ENCODE measurements at regions not wholly inside any gene's neighbourhood (a gene's known extent, or its start where the extent isn't known, plus 50 kb on each side); places are given as distances from the start of the nearest gene placed in this dataset.

DNA sequence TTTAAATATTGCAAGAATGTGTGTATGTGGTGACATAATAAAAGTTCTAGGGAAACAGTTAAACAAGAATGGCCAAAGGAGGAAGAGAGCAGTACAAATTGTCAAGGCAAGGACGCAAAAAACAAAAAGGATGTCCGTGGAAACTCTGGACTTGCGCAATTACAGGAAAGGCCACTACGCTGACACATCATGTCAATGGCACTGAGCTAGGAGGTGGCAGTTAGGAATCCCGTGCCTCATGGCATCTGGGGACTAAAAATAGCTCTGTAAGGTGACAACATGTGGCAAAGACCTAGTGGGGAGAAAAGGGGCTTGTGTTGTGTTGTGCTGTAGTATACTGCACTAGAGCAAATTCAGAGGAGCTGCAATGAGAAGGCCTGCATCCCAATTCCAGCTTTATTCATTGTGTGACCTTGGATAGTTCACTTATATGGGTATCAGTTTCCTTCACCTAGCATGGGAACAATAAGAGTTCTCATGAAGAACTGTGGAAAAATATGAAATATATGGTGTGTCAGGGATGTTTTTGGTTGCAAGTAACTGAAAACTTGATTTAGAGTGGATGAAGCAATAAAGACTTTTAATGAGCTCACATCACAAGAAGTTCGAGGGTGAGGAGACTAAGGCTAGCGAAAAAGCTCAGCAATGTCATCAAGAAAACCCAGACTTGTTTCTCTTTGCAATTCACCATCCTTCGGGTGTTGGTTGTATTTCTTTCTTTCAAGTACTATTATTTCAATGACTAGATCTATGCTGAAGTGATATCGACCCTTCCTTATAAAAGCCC, 124.1 kb upstream of the STC2 start:
- H3K27me3 Mint-ChIP-seq (ENCODE audit: unreplicated experiment), result no peaks in the 10 kb centered on the region
- TF ChIP-seq CTCF (IDR thresholded peaks at IDR 0.05; ENCODE audit: partially characterized antibody, unreplicated experiment), result no peak
- H3K4me1 Mint-ChIP-seq (ENCODE audit: low read depth, unreplicated experiment), result no peaks in the 10 kb centered on the region
- no peak for DNase-seq
- H3K4me3 Mint-ChIP-seq (ENCODE audit: unreplicated experiment), result no peak overlapping the region
- H3K9me3 Mint-ChIP-seq (ENCODE audit: unreplicated experiment), result no peaks in the 10 kb centered on the region
- H3K27ac Mint-ChIP-seq (ENCODE audit: unreplicated experiment), result no peak overlapping the region
- no peaks in the 10 kb centered on the region for H3K36me3 Mint-ChIP-seq (ENCODE audit: unreplicated experiment)

GRCh38 chr5:173451651-173452050, 123.4 kb upstream of the STC2 start:
- TF ChIP-seq CTCF (IDR thresholded peaks at IDR 0.05; ENCODE audit: partially characterized antibody, unreplicated experiment), result no peak
- no peaks in the 10 kb centered on the region for H3K36me3 Mint-ChIP-seq (ENCODE audit: unreplicated experiment)

GRCh38 chr5:173451031-173451430, 122.8 kb upstream of the STC2 start:
- H3K36me3 Mint-ChIP-seq (ENCODE audit: unreplicated experiment), result no peaks in the 10 kb centered on the region
- H3K27ac Mint-ChIP-seq (ENCODE audit: unreplicated experiment), result no peak overlapping the region
- H3K4me1 Mint-ChIP-seq (ENCODE audit: low read depth, unreplicated experiment), result no peaks in the 10 kb centered on the region
- peak; percentile 22 for DNase-seq
- peak; percentile 57 for TF ChIP-seq CTCF (IDR thresholded peaks at IDR 0.05; ENCODE audit: partially characterized antibody, unreplicated experiment)
- H3K9me3 Mint-ChIP-seq (ENCODE audit: unreplicated experiment), result no peaks in the 10 kb centered on the region
- no peaks in the 10 kb centered on the region for H3K27me3 Mint-ChIP-seq (ENCODE audit: unreplicated experiment)
- H3K4me3 Mint-ChIP-seq (ENCODE audit: unreplicated experiment), result no peak overlapping the region

More at GRCh38 chr5:173451651-173452050, 123.4 kb upstream of the STC2 start:
- no peak for DNase-seq
- no peaks in the 10 kb centered on the region for H3K9me3 Mint-ChIP-seq (ENCODE audit: unreplicated experiment)
- H3K27ac Mint-ChIP-seq (ENCODE audit: unreplicated experiment), result no peak overlapping the region
- no peak overlapping the region for H3K4me3 Mint-ChIP-seq (ENCODE audit: unreplicated experiment)
- H3K27me3 Mint-ChIP-seq (ENCODE audit: unreplicated experiment), result no peaks in the 10 kb centered on the region
- no peaks in the 10 kb centered on the region for H3K4me1 Mint-ChIP-seq (ENCODE audit: low read depth, unreplicated experiment)

- DNase-seq, result no peak
- Mint-ChIP-seq H3K4me1 (ENCODE audit: low read depth, unreplicated experiment) (no peaks in the 10 kb centered on the region), H3K36me3 (ENCODE audit: unreplicated experiment) (no peaks in the 10 kb centered on the region), H3K4me3 (ENCODE audit: unreplicated experiment) (no peak overlapping the region), H3K27me3 (ENCODE audit: unreplicated experiment) (no peaks in the 10 kb centered on the region), H3K27ac (ENCODE audit: unreplicated experiment) (no peak overlapping the region), H3K9me3 (ENCODE audit: unreplicated experiment) (no peaks in the 10 kb centered on the region)
- TF ChIP-seq CTCF (IDR thresholded peaks at IDR 0.05; ENCODE audit: partially characterized antibody, unreplicated experiment), result no peak
These were observed 122.0 kb upstream of the STC2 start for GRCh38 chr5:173450188-173450587.

- Mint-ChIP-seq H3K27ac (ENCODE audit: unreplicated experiment) (no peak overlapping the region), H3K4me1 (ENCODE audit: low read depth, unreplicated experiment) (no peaks in the 10 kb centered on the region), H3K36me3 (ENCODE audit: unreplicated experiment) (no peaks in the 10 kb centered on the region), H3K9me3 (ENCODE audit: unreplicated experiment) (no peaks in the 10 kb centered on the region), H3K4me3 (ENCODE audit: unreplicated experiment) (no peak overlapping the region), H3K27me3 (ENCODE audit: unreplicated experiment) (no peaks in the 10 kb centered on the region)
- no peak for TF ChIP-seq CTCF (IDR thresholded peaks at IDR 0.05; ENCODE audit: partially characterized antibody, unreplicated experiment)
- DNase-seq, result no peak
These were observed 120.6 kb upstream of the STC2 start for GRCh38 chr5:173448856-173449255.
